ENCODE measurements at regions not wholly inside any gene's neighbourhood (a gene's known extent, or its start where the extent isn't known, plus 50 kb on each side); places are given as distances from the start of the nearest gene placed in this dataset.

DNA sequence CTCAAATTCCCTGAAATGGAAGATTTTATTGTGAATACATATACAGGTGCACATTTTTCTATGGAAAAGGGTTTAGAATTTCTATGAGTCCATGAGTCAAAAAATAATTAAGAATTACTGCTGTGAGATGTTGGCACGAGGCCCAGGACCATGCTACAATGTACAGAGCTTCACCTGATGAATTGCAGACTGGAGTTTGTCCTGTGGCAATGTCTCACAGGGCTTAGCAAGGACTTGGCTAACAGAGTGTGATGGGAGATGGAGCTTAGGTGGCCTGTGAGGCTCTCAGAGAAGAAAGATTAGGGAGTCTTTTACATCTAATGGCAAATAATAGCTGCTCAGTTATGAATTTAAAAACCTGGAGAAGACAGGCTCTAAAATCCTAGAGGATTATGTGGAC lies 219.5 kb upstream of the CBLB start (continued):
- TF ChIP-seq ZBTB33 (IDR thresholded peaks at IDR 0.05): no peak
- TF ChIP-seq GABPA (IDR thresholded peaks at IDR 0.05 in 1 of 2, conservative IDR thresholded peaks at IDR 0.05 in 1 of 2): no peak
- TF ChIP-seq JUND (IDR thresholded peaks at IDR 0.05): no peak

GRCh38 chr3:106088899-106089298 lies 220.1 kb upstream of the CBLB start:
- H3K9me3 ChIP-seq (ENCODE audit: control insufficient read depth in 4 of 4, low read length in 3 of 4): no peaks in the 10 kb centered on the region
- no peaks in the 10 kb centered on the region for H3K36me3 ChIP-seq (ENCODE audit: control insufficient read depth in 4 of 4, insufficient read depth in 3 of 4, low read depth in 1 of 4, low read length in 3 of 4)
- no peaks in the 10 kb centered on the region for H3K4me1 ChIP-seq (ENCODE audit: control insufficient read depth in 4 of 4, insufficient read depth in 4 of 4, low read length in 3 of 4)
- TF ChIP-seq MAX (IDR thresholded peaks at IDR 0.05): no peak
- TF ChIP-seq SP1 (IDR thresholded peaks at IDR 0.05): no peak
- TF ChIP-seq RXRA (IDR thresholded peaks at IDR 0.05): no peak
- TF ChIP-seq HNF4A (conservative IDR thresholded peaks at IDR 0.05): no peak
- TF ChIP-seq YY1 (IDR thresholded peaks at IDR 0.05): no peak
- TF ChIP-seq ZBTB33 (IDR thresholded peaks at IDR 0.05): no peak
- TF ChIP-seq HNF4G (IDR thresholded peaks at IDR 0.05): no peak
- no peak for TF ChIP-seq RAD21 (IDR thresholded peaks at IDR 0.05)
- TF ChIP-seq NR2F2 (IDR thresholded peaks at IDR 0.05): no peak
- no peak for TF ChIP-seq TAF1 (conservative IDR thresholded peaks at IDR 0.05)
- TF ChIP-seq EGR1 (IDR thresholded peaks at IDR 0.05; ENCODE audit: low read depth in 2 of 2): no peak
- no peak for TF ChIP-seq GABPA (IDR thresholded peaks at IDR 0.05 in 1 of 2, conservative IDR thresholded peaks at IDR 0.05 in 1 of 2)
- no peak for TF ChIP-seq JUND (IDR thresholded peaks at IDR 0.05)
- no peak for TF ChIP-seq FOXA2 (IDR thresholded peaks at IDR 0.05)
- no peak for TF ChIP-seq FOXA1 (IDR thresholded peaks at IDR 0.05)
- TF ChIP-seq REST (IDR thresholded peaks at IDR 0.05): no peak
- TF ChIP-seq, protein P1, sequence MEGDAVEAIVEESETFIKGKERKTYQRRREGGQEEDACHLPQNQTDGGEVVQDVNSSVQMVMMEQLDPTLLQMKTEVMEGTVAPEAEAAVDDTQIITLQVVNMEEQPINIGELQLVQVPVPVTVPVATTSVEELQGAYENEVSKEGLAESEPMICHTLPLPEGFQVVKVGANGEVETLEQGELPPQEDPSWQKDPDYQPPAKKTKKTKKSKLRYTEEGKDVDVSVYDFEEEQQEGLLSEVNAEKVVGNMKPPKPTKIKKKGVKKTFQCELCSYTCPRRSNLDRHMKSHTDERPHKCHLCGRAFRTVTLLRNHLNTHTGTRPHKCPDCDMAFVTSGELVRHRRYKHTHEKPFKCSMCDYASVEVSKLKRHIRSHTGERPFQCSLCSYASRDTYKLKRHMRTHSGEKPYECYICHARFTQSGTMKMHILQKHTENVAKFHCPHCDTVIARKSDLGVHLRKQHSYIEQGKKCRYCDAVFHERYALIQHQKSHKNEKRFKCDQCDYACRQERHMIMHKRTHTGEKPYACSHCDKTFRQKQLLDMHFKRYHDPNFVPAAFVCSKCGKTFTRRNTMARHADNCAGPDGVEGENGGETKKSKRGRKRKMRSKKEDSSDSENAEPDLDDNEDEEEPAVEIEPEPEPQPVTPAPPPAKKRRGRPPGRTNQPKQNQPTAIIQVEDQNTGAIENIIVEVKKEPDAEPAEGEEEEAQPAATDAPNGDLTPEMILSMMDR (IDR thresholded peaks at IDR 0.05; ENCODE audit: low read depth, low read length, missing input control): no peak
- TF ChIP-seq, protein P2, sequence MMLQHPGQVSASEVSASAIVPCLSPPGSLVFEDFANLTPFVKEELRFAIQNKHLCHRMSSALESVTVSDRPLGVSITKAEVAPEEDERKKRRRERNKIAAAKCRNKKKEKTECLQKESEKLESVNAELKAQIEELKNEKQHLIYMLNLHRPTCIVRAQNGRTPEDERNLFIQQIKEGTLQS (IDR thresholded peaks at IDR 0.05): no peak
- H3K4me3 ChIP-seq (ENCODE audit: low read depth in 1 of 3, low read length in 3 of 3): no peak overlapping the region
- 98% methylated on average over 3 of the region's 3 CpGs for WGBS
- DNase-seq (ENCODE audit: low spot score): no peak
- H3K27me3 ChIP-seq (ENCODE audit: control insufficient read depth in 4 of 4, insufficient read depth in 4 of 4, low read length in 3 of 4): no peaks in the 10 kb centered on the region
- H3K27ac ChIP-seq (ENCODE audit: low read depth in 1 of 2, low read length in 2 of 2): no peak overlapping the region
- H3K9ac ChIP-seq (ENCODE audit: low read depth in 1 of 2, low read length in 2 of 2): no peak overlapping the region

All from liver (tissue), 8 donors.